Activated T-cell treated with anti-CD3 and anti-CD28 coated beads for 4 hours (primary cell): ENCODE measurements at regions not wholly inside any gene's neighbourhood (a gene's known extent, or its start where the extent isn't known, plus 50 kb on each side); places are given as distances from the start of the nearest gene placed in this dataset.
"Not testable (repeated sequence)": the region's sequence is repeated elsewhere in the genome, so short reads cannot be mapped to it uniquely, and the experiment has no call there.

Source experiments
- DNase-seq: peaks from one replicate; pipeline ENCODE4 v3.0.0-alpha.2; 2020

- DNase-seq = no peak
These were observed 156.2 kb upstream of the JARID2 start for GRCh38 chr6:15089569-15090144.

GRCh38 chr6:15090145-15090579 is 155.7 kb upstream of the JARID2 start:
- no peak for DNase-seq

- DNase-seq = no peak
These were observed 155.0 kb upstream of the JARID2 start for GRCh38 chr6:15090745-15091384.

- DNase-seq = no peak
These were observed 148.7 kb upstream of the JARID2 start for GRCh38 chr6:15096894-15097837.

- DNase-seq = no peak
These were observed 144.7 kb upstream of the JARID2 start for GRCh38 chr6:15101130-15101529.

- no peak for DNase-seq
These were observed 143.6 kb upstream of the JARID2 start for GRCh38 chr6:15102241-15102640.

GRCh38 chr6:15106958-15107643 is 138.8 kb upstream of the JARID2 start:
- no peak for DNase-seq

GRCh38 chr6:15107644-15108382 is 138.1 kb upstream of the JARID2 start:
- DNase-seq = no peak

- DNase-seq = no peak
These were observed 137.5 kb upstream of the JARID2 start for GRCh38 chr6:15108383-15108715.

GRCh38 chr6:15109338-15110090 is 136.4 kb upstream of the JARID2 start:
- DNase-seq = no peak

GRCh38 chr6:15110726-15111354 is 135.0 kb upstream of the JARID2 start:
- DNase-seq = no peak

GRCh38 chr6:15111576-15111975 is 134.3 kb upstream of the JARID2 start:
- not testable (repeated sequence) for DNase-seq

GRCh38 chr6:15113587-15113986 is 132.3 kb upstream of the JARID2 start:
- DNase-seq = no peak

- no peak for DNase-seq
These were observed 131.8 kb upstream of the JARID2 start for GRCh38 chr6:15114061-15114460.

GRCh38 chr6:15116889-15117288 is 129.0 kb upstream of the JARID2 start:
- no peak for DNase-seq

GRCh38 chr6:15121443-15121842 is 124.4 kb upstream of the JARID2 start:
- no peak for DNase-seq

- no peak for DNase-seq
These were observed 123.8 kb upstream of the JARID2 start for GRCh38 chr6:15121977-15122550.

GRCh38 chr6:15129887-15130286 is 116.0 kb upstream of the JARID2 start:
- no peak for DNase-seq

GRCh38 chr6:15131234-15131633 is 114.6 kb upstream of the JARID2 start:
- DNase-seq = no peak

GRCh38 chr6:15131651-15132061 is 114.2 kb upstream of the JARID2 start:
- DNase-seq = no peak

GRCh38 chr6:15132167-15132566 is 113.7 kb upstream of the JARID2 start:
- no peak for DNase-seq
